Activated CD8-positive, alpha-beta T cell treated with anti-CD3 and anti-CD28 coated beads, Interleukin-2, amount 10 ng/mL, durations not matched to agents 7 days and 5 days (primary cell): ENCODE measurements at regions not wholly inside any gene's neighbourhood (a gene's known extent, or its start where the extent isn't known, plus 50 kb on each side); places are given as distances from the start of the nearest gene placed in this dataset.

ENCODE experiments used
- ATAC-seq: fragments of 150-1000 bp; cut with Tn5 transposase; one replicate; pipeline ENCODE4 v1.10.0; 2021; ENCODE audit warnings: moderate library complexity
- CTCF ChIA-PET: fragments of 350-600 bp; sonication (Branson Sonifier 250); formaldehyde crosslinking; loops from one replicate; lab custom pipeline; 2021; ENCODE audit warnings: antibody characterized with exemption; lab: Charles Lee
- POLR2A ChIA-PET: fragments of 350-600 bp; sonication (Branson Sonifier 250); formaldehyde crosslinking; loops from one replicate; lab custom pipeline; 2021; ENCODE audit warnings: antibody characterized with exemption; lab: Charles Lee
- DNase-seq: peaks from one replicate; pipeline ENCODE4 v3.0.0-alpha.2; 2020
- H3K27ac Mint-ChIP-seq: one replicate; pipeline ENCODE4 v1.8.0; 2021; ENCODE audit warnings: mild to moderate bottlenecking, mixed read lengths
- H3K27me3 Mint-ChIP-seq: one replicate; pipeline ENCODE4 v1.8.0; 2021; ENCODE audit warnings: low read depth, mixed read lengths
- H3K36me3 Mint-ChIP-seq: one replicate; pipeline ENCODE4 v1.8.0; 2021; ENCODE audit warnings: low read depth, mixed read lengths
- H3K4me1 Mint-ChIP-seq: one replicate; pipeline ENCODE4 v1.8.0; 2021; ENCODE audit warnings: low read depth, mixed read lengths
- H3K4me3 Mint-ChIP-seq: one replicate; pipeline ENCODE4 v1.8.0; 2021; ENCODE audit warnings: mild to moderate bottlenecking, mixed read lengths
- H3K9me3 Mint-ChIP-seq: one replicate; pipeline ENCODE4 v1.8.0; 2022; ENCODE audit warnings: mixed read lengths; ENCODE audit not compliant: insufficient read depth

DNA sequence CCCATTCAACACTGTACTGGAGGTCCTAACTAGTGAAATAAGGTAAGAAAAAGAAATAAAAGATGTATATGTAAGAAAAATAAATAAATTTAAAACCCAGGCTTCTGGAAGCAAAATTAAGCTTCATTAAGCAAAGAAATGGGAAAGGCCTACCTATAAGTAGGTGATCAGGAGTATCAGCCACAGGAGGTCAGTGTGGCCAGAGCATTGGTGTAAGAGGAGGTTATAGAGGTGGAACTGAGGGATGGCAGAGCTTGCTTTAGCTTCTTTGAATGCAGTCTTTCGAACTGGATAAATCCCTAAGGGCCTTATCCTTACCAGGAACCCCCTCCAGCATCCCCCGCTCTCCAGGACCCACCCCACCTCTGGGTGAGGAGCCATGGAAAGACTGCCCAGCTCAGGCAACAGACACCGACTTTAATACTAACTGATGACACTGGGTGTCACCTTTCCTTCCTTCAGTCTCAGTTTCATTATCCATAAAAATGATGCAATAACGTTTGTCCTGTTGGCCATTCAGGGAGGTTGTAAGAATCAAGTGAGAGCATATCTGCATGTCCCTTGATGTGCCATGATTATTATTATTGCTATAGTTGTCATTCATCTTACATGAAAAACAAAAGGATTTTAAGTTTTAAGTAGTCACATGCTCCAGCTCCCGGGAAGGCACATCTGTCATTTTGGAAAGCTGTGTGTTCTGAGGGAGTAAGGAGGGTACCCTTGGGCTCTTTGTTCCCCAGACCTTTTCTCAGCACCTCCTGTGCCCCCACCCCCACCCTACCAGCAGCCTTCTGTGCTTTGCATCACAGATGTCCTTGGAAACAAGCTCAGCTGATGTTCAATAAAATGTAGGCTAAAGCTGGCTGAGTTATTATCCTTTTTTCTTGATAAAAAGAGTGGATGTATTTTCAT lies 50.8 kb upstream of the CTNNA1 start:
- H3K27ac Mint-ChIP-seq: no peak overlapping the region
- no peaks in the 10 kb centered on the region for H3K9me3 Mint-ChIP-seq
- no peak overlapping the region for H3K4me3 Mint-ChIP-seq
- H3K36me3 Mint-ChIP-seq: no peaks in the 10 kb centered on the region
- DNase-seq (no peak), ATAC-seq (no peak)
- H3K4me1 Mint-ChIP-seq: no peaks in the 10 kb centered on the region
- ChIA-PET CTCF (interaction anchor here (0.7 kb wide), 1 partner anchor 126 kb away, joined by 3 read pairs; no protein-coding TSS in a partner anchor), POLR2A (no interaction called here)
- peaks cover 65% of the 10 kb centered on the region for H3K27me3 Mint-ChIP-seq

DNA sequence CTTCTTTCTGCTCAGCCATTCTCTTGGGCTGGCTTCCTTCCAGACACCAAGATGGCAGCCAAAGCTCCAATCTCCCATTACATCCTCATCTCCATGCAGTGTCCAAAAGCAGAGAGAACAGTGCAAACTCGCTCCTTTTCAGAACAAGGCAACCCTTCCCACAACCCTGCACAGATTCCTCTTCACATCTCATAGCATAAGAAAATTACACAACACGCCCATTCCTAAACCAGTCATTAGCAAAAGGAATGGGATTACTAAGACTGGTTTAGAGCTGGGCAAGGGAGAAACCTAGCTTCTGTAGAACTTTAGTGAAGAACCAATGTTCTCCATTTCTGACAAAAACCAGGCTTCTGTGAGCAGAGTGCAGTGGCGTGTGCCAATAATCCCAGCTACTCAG lies 51.5 kb upstream of the CTNNA1 start:
- H3K9me3 Mint-ChIP-seq: no peaks in the 10 kb centered on the region
- no peaks in the 10 kb centered on the region for H3K36me3 Mint-ChIP-seq
- ChIA-PET CTCF (no interaction called here), POLR2A (no interaction called here)
- H3K4me1 Mint-ChIP-seq: no peaks in the 10 kb centered on the region
- no peak overlapping the region for H3K4me3 Mint-ChIP-seq
- DNase-seq (no peak), ATAC-seq (no peak)
- H3K27me3 Mint-ChIP-seq: peaks cover 62% of the 10 kb centered on the region
- H3K27ac Mint-ChIP-seq: no peak overlapping the region

DNA sequence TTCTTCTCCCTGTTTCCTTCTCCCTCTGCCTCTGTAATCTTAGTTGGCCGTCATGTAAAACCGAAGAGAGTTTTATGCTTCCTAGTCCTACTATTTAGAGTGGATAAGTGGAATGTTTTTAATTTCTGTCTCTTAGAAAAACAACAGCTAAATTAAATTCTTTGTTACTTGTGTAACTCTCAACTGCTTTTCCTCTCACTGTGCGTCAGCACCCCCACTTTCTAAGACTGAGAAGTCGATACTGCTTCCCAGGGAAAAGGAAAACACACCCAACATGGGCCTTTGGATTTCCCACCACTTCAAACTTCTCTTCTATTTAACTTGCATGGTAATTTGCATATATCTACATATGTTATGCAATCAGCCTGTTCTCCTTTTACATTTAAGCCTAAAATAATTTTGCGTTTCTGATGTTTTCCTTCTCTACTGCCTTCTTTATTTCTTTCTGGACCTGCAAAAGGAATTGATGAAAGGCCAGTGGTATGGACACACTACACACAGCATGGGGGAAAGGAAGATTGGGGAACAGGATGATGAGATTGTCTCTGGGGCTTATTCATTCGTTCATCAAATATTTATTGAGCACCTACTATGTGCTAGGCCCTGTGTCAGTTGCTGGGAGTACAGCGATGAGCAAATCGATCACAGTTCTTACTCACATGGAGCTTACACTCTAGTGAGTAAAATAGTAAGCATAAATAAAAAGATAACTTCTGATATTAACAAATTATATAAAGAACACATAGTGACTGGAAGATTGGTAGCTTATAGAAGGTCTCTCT lies 52.5 kb upstream of the CTNNA1 start:
- no peak overlapping the region for H3K27ac Mint-ChIP-seq
- ATAC-seq: no peak
- no peak for DNase-seq
- ChIA-PET CTCF (no interaction called here), POLR2A (no interaction called here)
- H3K4me3 Mint-ChIP-seq: no peak overlapping the region
- H3K4me1 Mint-ChIP-seq: no peaks in the 10 kb centered on the region
- H3K9me3 Mint-ChIP-seq: no peaks in the 10 kb centered on the region
- no peaks in the 10 kb centered on the region for H3K36me3 Mint-ChIP-seq
- H3K27me3 Mint-ChIP-seq: peaks cover 54% of the 10 kb centered on the region

DNA sequence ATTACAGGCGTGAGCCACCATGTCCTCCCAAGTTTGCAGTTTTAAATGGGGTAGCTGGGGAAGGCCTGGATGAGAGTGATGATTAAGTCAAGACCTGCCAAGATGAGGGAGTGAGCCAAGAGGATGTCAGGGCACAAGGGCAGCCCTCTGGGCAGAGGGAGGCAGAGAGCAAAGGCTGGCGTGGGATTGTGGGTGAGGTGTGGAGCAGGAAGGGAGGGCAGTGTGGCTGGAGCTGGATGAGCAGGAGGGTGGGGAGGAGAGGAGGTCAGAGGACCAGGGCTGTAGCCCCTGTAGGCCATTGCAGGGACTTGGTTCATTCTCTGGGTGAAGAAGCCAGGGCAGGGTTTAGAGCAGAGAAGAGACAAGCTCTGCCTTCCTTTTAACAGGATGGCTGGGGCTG lies 53.7 kb upstream of the CTNNA1 start:
- no peaks in the 10 kb centered on the region for H3K4me1 Mint-ChIP-seq
- CTCF ChIA-PET: no interaction called here
- no peak overlapping the region for H3K4me3 Mint-ChIP-seq
- no peak overlapping the region for H3K27ac Mint-ChIP-seq
- no peaks in the 10 kb centered on the region for H3K36me3 Mint-ChIP-seq
- POLR2A ChIA-PET: no interaction called here
- DNase-seq (no peak), ATAC-seq (no peak)
- H3K9me3 Mint-ChIP-seq: no peaks in the 10 kb centered on the region
- H3K27me3 Mint-ChIP-seq: peaks cover 54% of the 10 kb centered on the region

DNA sequence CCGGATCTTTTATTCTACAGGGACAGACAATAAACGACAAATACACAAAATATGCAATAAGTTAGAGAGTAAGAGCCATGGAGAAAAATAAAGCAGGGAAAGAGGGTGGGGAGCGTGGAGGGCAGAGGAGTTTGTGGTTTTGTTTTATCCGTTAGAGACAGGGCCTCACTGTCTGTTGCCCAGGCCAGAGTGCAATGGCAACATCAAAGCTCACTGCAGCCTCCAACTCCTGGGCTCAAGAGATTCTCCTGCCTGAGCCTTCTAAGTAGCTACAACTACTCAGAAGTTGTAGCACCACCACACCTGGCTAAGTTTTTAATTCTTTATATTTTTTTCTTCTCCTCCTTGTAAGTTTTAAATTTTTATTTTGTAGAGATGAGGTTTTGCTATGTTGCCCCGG lies 54.5 kb upstream of the CTNNA1 start:
- ATAC-seq (no peak), DNase-seq (no peak)
- H3K4me1 Mint-ChIP-seq: no peaks in the 10 kb centered on the region
- H3K27ac Mint-ChIP-seq: no peak overlapping the region
- POLR2A ChIA-PET: no interaction called here
- no peaks in the 10 kb centered on the region for H3K9me3 Mint-ChIP-seq
- CTCF ChIA-PET: no interaction called here
- peaks cover 61% of the 10 kb centered on the region for H3K27me3 Mint-ChIP-seq
- no peaks in the 10 kb centered on the region for H3K36me3 Mint-ChIP-seq
- no peak overlapping the region for H3K4me3 Mint-ChIP-seq

DNA sequence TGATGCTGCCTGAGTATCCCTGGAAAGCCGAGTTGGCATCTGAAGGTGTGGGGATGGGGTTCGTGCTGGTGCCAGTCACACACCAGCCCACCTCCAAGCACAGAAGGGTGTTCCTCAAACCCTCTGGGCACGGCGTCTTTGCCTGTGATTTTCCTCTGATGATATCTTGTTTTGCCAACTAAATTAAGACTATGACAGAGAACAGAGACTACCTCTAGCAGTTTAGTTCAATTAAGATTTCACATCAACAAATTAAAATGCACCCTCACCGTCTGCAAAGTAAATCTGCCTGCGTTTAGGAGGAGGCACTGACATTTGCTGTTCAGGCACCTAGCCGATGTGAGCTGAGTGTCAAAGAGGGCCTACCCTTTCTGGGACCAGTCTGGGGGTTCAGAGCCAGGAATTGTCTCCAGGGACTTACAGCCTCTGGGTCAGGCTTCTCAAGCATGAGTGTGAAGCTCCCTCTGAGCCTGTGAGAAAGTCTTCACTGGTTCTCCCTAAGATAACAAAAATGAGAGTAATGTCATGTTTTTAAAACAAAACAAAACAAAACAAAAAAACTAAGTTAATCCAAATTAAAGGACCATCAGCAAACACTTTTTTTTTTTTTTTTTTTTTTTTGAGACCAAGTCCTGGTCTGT lies 55.4 kb upstream of the CTNNA1 start:
- H3K27ac Mint-ChIP-seq: no peak overlapping the region
- no peaks in the 10 kb centered on the region for H3K4me1 Mint-ChIP-seq
- ATAC-seq (no peak), DNase-seq (no peak)
- CTCF ChIA-PET: no interaction called here
- POLR2A ChIA-PET: no interaction called here
- no peaks in the 10 kb centered on the region for H3K36me3 Mint-ChIP-seq
- H3K4me3 Mint-ChIP-seq: no peak overlapping the region
- no peaks in the 10 kb centered on the region for H3K9me3 Mint-ChIP-seq
- peaks cover 56% of the 10 kb centered on the region for H3K27me3 Mint-ChIP-seq

DNA sequence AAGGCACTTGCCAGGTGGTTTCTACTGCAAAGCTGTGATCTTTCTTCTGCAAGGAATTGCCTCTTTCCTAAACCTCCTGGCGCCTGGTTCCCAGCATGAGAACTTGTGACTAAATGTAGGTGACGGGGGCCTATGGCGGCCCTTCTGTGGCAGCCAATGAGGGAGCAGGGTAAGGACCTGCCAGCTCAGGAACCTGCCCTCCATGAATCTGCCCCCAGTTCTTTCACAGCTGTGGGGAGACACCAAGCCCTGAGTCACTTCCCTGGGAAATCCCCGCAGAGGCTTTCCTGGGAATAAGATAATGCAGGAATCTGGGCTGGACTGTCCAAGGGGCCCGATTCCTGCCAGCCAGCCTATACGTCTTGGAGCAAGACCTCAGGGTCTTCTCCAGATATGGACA lies 56.7 kb upstream of the CTNNA1 start:
- CTCF ChIA-PET: no interaction called here

DNA sequence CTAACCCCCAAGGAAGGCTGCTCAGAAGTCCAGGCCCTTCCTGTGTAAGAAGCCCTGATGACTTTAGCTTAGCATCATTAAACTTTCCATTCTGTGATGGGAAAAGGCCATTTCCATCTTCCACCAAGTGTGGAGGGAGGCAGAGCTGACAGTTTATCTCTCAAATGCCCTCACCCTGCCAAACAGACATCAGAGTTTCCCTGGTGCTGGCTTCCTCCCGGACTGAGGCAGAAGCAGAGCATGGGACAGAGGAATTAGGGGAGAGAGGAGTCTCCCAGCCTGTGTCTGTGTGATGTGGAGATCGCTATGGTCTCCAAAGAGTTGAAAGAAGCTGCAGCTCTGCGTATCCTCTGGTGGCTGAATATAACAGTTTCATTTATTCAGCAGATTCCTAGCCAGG lies 57.4 kb upstream of the CTNNA1 start:
- ChIA-PET CTCF (interaction anchor here (0.9 to 1.5 kb wide), 2 partner anchors 51 to 94 kb away, joined by 3 to 6 read pairs; no protein-coding TSS in a partner anchor), POLR2A (no interaction called here)

More for the DNA sequence above, 56.7 kb upstream of the CTNNA1 start:
- no peaks in the 10 kb centered on the region for H3K36me3 Mint-ChIP-seq
- no peak for DNase-seq
- no peak overlapping the region for H3K27ac Mint-ChIP-seq
- no peaks in the 10 kb centered on the region for H3K9me3 Mint-ChIP-seq
- no peak for ATAC-seq
- H3K27me3 Mint-ChIP-seq: peaks cover 50% of the 10 kb centered on the region
- POLR2A ChIA-PET: no interaction called here
- H3K4me3 Mint-ChIP-seq: no peak overlapping the region
- no peaks in the 10 kb centered on the region for H3K4me1 Mint-ChIP-seq

DNA sequence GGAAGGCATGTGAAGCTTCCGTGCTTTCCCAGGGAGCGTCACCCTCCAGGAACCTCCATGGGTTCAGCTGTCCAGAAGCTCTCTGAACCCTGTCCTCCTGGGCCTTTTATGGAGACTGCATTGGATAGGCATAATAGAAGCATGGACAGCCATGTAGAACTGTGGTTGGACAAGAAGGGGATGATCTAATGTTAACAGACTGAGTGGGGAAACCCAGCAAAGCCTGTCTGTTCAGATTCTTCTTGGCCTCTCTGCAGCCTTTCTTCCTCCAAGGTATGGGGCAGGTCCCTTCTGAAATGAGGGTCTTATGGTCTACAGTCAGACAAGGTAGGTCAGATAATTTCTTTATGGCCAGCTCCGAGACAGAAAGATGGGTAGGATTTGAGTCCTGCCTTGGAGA lies 59.1 kb upstream of the CTNNA1 start:
- H3K4me1 Mint-ChIP-seq: no peaks in the 10 kb centered on the region
- no peak for DNase-seq
- CTCF ChIA-PET: no interaction called here
- H3K27me3 Mint-ChIP-seq: peaks cover 43% of the 10 kb centered on the region
- H3K9me3 Mint-ChIP-seq: peaks cover 4% of the 10 kb centered on the region
- no peak overlapping the region for H3K27ac Mint-ChIP-seq
- POLR2A ChIA-PET: no interaction called here
- H3K36me3 Mint-ChIP-seq: no peaks in the 10 kb centered on the region
- ATAC-seq: no peak
- no peak overlapping the region for H3K4me3 Mint-ChIP-seq

More for the DNA sequence above, 57.4 kb upstream of the CTNNA1 start:
- ATAC-seq (no peak), DNase-seq (no peak)
- Mint-ChIP-seq H3K4me1 (no peaks in the 10 kb centered on the region), H3K4me3 (no peak overlapping the region), H3K9me3 (peaks cover under 1% of the 10 kb centered on the region), H3K36me3 (no peaks in the 10 kb centered on the region), H3K27ac (no peak overlapping the region), H3K27me3 (peaks cover 52% of the 10 kb centered on the region)

DNA sequence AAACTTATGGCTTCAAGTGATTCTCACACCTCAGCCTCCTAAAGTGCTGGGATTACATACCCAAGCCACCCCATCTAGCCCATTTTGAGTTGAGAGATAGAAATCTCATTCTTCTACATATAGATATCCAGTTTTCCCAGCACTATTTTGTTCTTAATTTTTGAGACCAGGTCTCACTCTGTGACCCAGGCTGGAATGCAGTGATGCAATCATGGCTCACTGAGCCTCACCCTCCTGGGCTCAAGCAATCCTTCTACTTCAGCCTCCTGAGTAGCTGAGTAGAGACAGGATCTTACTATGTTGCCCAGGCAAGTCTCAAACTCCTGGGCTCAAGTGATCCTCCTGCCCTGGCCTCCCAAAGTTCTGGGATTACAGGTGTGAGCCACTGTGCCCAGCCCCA lies 60.9 kb upstream of the CTNNA1 start:
- Mint-ChIP-seq H3K27ac (no peak overlapping the region), H3K4me3 (no peak overlapping the region), H3K9me3 (peaks cover 4% of the 10 kb centered on the region), H3K4me1 (no peaks in the 10 kb centered on the region), H3K36me3 (no peaks in the 10 kb centered on the region), H3K27me3 (peaks cover 37% of the 10 kb centered on the region)
- DNase-seq (no peak), ATAC-seq (no peak)
- CTCF ChIA-PET: no interaction called here
- POLR2A ChIA-PET: no interaction called here

DNA sequence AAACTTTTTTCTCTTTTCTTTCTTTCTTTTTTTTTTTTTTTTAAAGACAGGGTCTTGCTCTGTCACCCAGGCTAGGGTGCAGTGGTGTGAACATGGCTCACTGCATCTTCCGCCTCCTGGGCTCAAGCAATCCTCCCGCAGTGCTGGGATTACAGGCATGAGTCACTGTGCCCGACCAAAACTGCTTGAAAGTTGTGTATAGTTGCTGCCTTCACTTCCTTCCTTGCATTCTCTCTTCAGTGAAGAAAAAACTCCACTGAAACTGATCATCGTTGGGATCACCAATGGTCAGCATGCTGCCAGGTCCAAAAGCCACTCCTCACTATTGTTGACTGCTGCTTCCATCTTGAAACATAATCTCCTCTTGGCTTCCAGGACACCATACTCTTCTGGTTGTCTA lies 66.6 kb upstream of the CTNNA1 start:
- ChIA-PET POLR2A (no interaction called here), CTCF (no interaction called here)
- no peak for DNase-seq
- peaks cover 4% of the 10 kb centered on the region for H3K9me3 Mint-ChIP-seq
- ATAC-seq: no peak
- H3K4me3 Mint-ChIP-seq: no peak overlapping the region
- H3K36me3 Mint-ChIP-seq: no peaks in the 10 kb centered on the region
- no peak overlapping the region for H3K27ac Mint-ChIP-seq
- H3K4me1 Mint-ChIP-seq: no peaks in the 10 kb centered on the region
- H3K27me3 Mint-ChIP-seq: peaks cover 41% of the 10 kb centered on the region
